GM18909 (cell line): ENCODE measurements at regions not wholly inside any gene's neighbourhood (a gene's known extent, or its start where the extent isn't known, plus 50 kb on each side); places are given as distances from the start of the nearest gene placed in this dataset.

Source experiments
- ATAC-seq: cut with Tn5 transposase; IDR thresholded peaks from one replicate; pipeline ENCODE4 v1.9.1; 2021; ENCODE audit warnings: mild to moderate bottlenecking; ENCODE audit not compliant: unreplicated experiment, poor library complexity

DNA sequence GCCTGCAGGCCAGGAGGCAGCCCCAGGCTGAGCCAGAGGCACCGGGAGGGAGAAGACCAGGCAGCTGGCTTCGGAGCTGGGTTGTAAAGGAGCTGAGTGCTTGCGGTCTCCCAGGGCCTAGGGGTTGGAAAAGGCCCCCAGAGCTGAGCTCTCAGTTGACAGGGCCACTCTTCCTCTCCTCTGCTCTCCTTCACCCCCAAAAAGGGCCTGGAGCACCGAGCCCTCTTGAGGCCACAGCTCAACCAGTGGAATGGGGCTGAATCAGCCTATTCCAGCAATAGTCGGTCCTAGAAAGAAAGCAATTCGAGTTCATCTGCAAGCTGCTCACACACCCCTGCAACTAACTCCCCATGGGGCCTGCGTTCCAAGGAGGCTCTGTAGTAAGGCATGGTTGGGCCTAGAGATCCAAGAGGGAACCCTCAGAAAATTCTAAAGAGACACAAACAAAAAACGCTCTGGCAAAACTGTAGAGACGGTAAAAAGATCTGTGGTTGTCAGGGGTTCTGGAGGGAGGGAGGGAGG, 205.0 kb downstream of the BUD13 start:
- no peak for ATAC-seq

DNA sequence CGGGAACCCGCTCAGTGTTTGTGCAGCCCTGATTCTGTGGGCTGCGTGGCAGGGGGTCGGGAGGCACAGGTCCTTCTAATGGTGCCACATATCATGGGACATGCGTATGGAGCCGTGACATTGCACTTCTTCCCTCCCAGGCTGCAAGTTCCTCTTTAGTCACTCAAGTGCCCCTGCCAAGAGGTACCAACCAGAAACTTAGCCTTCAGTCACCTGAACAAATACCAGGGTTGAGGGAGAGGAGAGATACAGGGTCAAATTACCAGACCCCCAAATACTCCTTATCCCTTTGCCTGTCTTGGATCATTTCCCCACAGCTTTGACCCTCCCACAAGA, 209.1 kb downstream of the BUD13 start:
- no peak for ATAC-seq

DNA sequence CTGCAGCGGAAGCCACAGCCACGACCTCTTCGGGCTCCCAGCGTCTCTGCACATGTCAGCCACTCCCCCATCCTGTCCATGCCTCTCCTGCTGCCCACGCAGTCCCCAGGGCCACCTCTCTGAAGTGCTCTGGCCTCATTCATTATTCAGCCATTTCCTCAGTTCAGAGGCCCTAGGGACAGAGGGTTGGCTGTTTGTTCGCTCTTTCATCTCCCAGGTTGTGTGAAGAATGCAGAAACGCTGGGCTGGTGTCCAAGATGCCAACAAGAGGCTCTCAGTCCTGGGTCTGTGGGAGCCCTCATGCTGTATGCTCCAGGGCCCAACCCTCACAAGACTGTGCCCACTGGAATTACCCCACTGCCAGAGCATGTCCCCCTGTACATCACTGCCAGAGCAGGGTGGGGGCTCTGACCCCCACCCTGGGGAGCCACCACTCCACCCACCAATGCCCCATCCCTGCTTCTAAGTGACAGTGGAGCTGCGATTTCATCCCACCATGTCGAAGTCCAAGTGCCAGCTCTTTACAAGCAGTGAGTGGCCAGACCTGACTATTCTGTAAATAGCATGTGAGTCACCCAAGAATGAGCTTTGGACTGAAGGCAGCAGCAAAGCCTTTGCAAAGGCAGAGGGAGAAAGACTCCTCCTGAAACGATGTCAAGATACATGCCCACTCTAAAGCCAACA, 209.6 kb downstream of the BUD13 start:
- ATAC-seq, result no peak

DNA sequence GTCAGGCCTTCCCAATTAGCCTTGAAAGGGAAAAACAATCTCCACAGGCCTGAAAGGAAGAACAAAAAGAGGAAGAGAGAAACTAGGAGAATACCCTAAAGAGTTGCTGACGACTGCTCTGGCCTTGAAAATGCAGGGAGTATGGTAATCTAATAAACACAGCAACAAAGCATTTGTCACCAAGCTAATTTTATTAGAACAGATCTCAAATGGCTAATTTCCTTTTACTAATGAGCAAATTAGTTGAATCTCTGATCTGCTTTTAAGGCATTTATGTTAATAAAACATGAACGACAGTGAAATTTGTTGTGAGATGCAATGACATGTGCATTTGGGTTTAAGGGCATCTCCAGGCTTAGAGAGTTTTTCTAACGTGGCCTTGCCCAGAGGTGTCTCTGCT, 212.2 kb downstream of the BUD13 start:
- ATAC-seq, result no peak

DNA sequence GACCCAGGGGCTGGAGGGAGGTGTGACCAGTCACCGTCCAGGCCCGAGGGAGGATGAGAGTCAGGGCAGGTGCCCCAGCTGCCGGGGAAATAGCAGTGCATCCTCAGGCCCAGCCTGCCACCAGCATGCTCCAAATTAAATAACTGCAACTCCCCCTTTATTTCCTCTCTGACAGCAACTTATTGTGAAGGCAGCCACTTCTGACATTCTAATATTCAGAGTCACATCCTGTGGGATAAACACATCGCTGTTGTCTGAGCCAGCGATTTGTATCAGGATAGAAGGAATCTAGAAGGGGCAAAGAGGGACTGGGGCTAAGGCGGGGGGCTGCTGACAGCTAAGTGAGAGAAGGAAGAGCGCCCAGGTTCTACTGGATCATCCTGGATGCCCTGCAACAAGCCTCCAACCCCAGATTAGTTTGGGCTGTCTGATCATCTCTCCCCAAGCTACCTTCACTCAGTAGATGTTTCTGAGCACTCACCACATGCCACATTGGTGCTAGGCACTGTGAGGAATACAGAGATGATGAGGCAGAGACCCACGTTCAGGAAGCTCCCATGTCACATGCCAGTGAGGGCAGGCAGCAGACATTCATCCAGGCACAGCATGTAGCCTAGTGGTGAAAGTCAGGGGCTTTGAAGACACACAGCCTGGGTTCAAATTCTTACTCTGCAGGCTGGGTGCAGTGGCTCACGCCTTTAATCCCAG, 214.1 kb downstream of the BUD13 start:
- ATAC-seq, result no peak

DNA sequence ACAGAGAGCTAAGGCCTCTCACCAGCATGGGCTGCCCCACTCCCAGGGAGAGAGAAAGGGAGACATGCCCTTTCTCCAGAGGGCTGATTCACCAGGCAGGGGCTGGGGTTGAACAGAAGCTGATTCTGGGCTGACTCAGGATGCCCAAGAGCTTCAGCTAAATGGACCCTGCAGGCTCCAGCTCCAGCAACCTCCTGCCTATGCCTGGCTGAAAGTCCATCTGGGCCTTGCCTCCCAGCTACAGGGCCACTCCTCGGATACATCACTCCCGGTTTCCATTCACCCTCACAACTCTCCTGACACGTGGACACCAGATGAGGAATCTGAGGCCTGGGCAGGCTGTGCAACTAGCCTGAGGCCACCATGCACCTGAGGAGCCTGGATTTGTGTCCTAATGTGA, 215.5 kb downstream of the BUD13 start:
- no peak for ATAC-seq

DNA sequence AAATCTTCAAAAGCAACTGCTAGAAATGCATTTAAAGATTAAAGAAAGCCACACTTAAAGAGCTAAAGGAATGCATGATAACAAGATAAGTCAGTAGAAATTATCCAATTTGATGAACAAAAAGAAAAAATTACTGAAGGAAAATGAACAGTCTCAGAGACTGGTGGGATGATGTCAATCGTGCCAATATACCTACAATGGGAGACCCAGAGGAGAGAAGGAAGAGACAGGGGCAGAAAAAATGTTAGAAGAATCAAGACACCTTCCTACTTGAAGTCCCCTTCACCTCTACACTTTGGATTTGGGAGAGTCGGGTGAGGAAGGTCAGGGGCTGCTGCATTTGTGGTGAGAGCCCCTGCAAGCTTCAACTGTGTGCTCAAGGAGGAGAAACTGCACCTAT, 216.3 kb downstream of the BUD13 start:
- no peak for ATAC-seq

DNA sequence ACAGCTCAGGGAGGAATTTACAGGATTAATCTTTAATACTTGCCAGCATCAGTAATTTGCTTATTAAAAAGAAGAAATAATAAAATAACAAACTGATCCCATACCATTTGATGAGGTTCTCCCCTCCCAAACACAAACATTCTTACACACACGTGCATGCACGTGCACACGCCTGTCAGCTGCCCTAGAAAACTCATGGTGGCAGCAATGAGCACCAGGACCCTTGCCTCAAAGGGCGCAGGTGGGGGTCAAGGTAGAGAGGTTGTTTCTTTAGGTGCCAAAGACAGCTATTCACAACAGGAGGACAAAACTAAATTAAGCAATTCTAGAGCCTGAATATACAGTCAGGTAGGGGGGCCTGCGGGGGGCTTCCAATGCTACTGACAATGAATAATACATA, 219.3 kb downstream of the BUD13 start:
- ATAC-seq, result no peak

DNA sequence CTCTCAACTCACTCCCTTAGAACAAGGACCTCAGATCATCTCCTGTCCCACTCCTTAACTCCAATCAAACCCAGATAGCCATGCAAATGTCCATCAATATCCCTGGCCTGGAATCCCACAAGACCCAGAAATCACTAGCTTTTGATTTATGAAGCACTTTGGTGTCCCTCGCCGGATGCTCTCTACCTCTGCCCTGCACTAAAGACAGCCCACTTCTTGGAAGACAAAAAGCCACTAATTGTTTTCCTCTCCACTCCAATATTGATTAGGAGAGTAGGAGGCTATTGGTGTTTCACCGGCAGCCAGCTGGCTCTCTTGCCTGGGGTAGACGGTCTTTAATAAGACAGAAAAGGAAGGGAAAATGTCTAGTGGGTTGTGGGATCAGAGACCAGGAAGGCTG, 221.2 kb downstream of the BUD13 start:
- ATAC-seq, result no peak

DNA sequence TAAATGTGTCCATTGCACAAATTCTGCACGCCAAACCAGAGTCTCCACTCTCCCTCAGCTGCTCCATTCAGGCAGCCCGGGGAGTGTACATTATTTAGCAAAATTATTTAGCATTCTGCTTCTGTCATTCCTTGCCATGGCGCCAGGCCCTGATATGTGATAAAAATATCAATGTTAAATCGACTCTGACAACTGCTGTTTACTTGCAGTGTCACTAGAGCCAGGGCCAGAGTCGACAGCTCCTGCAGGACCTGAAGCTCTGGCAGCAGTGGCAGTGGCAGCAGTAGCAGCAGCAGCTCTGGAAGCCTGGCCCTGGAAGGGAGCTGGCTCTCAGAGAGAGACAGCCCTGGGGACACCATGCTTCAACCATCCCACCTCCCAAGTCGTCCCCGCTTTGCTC, 224.5 kb downstream of the BUD13 start:
- no peak for ATAC-seq

DNA sequence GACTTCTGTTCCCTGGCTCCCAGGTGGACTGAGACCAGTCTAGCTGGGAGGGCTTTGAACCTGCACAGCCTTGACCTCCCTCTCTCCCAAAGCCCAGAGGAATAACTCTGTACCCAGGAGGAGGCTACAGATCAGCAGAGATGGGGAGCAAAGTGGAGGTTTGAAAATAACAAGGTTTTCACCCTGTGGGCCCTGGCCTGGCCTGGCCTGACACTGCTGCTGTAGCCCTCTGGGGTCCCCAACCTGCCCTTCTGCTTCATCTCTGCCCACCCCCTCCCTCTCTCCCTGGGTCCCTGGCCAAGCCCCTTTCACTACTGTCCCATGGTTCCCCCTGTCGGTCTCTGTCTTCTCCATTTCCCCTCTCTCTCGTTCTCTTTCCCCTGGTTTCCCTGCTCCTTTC, 225.2 kb downstream of the BUD13 start:
- ATAC-seq, result no peak

DNA sequence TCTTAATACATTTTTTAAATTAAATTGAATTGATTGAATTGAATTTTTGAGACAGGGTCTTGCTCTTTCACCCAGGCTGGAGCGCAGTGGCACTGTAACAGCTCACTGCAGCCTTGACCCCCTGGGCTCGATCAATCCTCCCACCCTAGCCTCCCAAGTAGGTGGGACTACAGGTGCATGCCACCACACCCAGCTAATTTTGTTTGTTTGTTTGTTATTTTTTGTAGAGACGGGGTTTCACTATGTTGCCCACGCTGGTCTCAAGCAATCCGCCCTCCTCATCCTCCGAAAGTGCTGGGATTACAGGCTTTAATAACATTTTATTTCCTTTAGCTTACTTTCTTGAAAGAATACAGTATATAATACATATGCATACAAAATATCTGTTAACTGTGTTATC, 226.9 kb downstream of the BUD13 start:
- no peak for ATAC-seq

DNA sequence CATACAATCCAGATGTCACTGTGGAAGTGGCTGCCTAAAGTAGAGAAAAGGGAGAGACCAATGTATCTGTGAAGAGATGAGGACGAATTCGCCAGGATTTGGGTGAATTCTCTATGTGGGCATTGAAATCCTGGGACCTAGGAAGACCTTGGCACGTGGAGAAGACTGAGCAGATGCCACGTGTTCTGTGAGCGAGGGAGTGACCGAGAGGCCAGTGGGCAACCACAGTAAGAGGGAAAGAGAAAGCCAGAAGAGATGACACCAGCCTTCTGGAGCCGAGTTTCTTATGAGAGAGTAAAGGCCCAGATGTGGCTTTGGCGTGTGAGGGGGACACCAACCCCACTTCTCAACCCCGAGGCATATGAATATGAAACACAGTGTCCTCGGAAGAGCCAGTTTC, 228.1 kb downstream of the BUD13 start:
- ATAC-seq, result no peak

DNA sequence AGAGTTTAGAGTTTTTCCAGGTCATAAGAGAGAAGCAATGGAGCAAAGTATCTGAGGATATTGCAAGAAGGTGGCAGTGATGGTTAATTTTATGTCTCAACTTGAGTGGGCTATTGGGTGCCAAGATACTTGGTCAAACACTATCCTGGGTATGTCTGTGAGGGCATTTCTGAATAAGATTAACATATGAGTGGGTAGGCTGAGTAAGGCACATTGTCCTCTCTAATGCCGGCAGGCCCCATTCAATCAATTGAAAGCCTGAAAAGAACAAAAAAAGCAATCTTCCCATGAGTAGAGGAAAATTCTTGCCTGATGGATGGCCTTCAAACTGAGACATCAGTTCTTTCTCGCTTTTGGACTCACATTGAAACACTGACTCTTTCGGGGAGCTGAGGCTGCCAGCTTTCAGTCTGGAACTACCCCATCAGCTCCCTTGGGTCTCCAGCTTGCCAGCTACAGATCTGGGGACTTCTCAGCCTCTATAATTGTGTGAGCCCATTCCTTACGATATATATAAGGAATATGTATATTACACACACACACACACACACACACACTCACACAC, 228.8 kb downstream of the BUD13 start:
- ATAC-seq, result no peak

DNA sequence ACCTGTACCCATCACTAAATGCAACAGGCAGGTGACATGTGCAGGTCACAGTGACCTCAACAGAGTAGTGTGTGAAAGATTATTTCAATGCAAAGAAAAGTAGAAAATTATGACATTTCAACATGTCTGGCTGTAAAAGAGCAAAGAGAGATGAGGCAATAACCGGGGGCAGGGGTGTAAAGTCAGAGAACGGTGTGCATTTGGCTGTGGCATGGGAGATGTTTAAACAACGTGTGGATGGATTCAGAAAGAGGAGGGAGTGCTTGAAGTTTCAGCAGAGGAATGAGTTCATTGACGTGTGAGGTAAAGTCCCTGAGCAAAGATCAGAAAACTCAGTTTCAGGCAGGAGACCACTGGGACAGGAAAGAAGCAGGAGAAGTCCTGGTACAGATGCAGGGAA, 229.7 kb downstream of the BUD13 start:
- ATAC-seq, result no peak

DNA sequence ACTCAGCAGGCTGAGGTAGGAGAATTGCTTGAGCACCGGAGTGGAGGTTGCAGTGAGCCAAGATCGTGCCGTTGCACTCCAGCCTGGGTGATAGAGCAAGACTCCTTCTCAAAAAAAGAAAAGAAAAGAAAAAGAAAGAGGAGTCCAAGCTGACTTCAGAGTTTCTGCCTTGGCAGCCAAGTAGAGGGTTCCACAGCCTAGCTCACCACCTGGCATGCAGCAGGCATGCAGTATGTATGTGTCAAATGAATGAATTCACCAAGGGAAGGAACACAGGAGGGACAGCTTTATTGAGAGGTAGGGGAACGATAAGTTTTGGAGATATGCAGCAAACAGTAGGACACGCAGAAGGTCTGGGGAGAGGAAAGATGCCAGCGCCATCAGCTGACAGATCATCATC, 230.4 kb downstream of the BUD13 start:
- ATAC-seq, result no peak

DNA sequence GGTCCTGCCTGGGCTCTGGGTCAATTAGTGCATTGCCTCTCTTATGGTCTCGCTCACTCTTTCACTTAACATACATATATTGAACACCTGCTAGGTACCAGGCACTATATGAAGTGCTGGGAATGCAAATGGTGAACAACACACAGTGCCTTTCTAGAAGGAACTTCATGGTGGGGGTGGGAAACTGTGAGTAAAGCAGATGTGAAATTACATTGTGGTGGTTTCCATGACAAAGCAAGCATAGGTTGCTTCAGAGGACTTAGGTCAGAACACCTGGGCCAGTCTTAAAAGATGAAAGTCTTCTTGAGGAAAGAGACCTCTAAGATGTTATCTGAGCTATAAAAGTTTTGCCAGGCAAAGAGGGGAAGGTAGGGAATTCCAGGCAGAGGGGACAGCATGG, 231.3 kb downstream of the BUD13 start:
- no peak for ATAC-seq

DNA sequence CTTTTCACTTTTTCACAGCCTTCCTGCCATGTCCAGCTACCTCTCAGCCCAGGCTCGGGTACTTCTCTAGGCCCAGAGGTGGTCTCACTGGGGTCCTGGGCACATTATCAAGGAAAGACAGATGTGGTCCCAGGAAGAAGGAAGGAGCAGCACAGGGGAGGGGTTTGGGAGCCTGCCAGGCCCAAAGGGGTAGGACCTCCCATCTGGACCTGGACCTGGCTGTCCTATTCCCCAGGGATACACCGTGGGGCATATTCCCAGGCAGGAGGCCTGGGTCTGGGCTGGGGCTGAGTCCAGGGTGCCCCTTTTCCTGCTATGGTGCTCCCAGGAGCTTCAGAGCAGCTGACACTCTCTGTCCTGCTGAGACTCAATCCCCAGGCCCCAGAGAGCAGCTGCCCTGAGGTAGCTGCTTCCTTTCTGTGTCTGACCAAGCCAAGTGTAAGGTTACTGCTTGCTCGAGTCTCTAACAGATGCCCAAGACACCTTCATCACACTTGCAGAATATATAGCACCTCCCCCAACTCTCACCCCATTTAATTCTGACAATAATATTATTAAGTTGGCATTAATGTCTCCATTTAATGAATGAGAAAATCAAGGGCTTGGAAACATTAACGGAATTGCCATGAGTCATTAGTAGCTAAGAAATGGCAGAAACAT, 232.0 kb downstream of the BUD13 start:
- no peak for ATAC-seq

DNA sequence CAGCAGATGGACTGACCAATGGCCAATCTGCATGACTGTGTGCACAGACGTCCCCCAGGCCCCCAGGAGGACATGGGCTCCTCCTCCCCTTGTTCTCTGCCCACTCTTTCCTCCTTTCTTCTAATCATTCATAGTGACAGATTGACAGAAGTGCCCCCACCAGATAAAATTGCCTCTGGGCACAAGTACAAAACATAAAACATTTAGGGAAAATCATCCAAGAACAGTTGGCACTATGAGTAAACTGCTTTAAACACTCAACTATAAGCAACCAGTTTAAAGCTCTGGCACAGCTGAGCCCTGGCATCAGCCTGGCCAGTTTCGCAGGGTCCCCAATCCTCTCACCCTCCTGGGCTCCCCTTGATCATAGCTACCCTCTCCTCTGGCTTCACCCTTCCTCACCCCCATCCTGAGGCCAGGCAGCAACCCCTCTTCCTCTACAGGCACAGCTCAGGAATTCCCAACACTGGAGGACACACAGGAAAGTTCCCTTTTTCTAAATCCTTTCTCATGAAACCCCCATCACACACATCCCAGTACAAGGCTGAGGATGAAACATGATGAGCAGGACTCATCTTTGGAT, 232.9 kb downstream of the BUD13 start:
- no peak for ATAC-seq

DNA sequence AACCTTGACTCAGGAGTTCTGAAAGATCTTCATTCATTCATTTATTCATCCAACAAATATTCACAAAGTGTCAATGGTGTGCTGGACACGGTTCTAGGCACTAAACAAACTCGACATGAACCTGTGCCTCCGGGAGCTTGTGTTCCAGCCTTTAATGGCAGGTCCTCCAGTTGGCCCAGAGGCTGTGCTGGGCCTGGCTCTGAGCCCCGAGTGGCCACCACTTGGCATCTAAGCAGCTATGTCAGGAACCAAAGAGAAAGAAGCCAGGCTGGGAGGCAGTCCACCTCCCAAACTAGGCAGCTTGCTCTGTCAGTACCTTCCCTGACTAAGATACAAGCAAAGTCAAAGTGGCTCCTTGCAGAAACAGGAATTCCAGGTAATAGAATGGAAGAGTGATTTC, 233.6 kb downstream of the BUD13 start:
- no peak for ATAC-seq

DNA sequence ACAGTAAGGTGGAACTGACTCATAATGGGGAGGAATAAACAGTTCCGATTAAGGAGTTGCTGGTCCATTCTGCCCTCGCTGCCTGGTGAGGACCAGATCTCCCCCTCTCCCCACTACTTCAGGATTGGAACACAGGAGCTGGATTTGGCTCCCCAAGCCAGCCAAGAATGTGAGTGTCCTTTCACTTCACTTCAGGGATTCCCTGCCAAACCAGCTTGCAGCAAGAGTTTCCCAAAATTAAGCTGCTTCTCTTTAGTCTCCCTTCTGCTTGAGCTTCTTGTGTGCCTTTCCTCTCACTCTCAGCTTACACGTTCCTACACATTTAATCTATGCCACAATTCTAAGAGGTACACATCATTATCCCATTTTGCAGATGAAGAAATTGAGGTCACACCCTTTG, 234.1 kb downstream of the BUD13 start:
- no peak for ATAC-seq
